NT2/D1 (cell line): ENCODE measurements at regions not wholly inside any gene's neighbourhood (a gene's known extent, or its start where the extent isn't known, plus 50 kb on each side); places are given as distances from the start of the nearest gene placed in this dataset.

Source experiments
- DNase-seq: peaks from one replicate; pipeline ENCODE4 v3.0.0-alpha.2; 2011; ENCODE audit warnings: low read depth, low spot score
- H3K27me3 ChIP-seq: 2 replicates; pipeline ENCODE4 v1.6.0; 2011; ENCODE audit warnings: mild to moderate bottlenecking; ENCODE audit not compliant: insufficient read length, insufficient read depth
- H3K36me3 ChIP-seq: 2 replicates; pipeline ENCODE4 v1.6.1; 2011; ENCODE audit warnings: mild to moderate bottlenecking, low read length, mixed read lengths; ENCODE audit not compliant: insufficient read depth, insufficient read length
- H3K4me1 ChIP-seq: 2 replicates; pipeline ENCODE4 v1.5.1; 2011; ENCODE audit not compliant: insufficient read depth, insufficient read length
- H3K4me3 ChIP-seq: 2 replicates; pipeline ENCODE4 v1.5.1; 2011; ENCODE audit warnings: low read depth; ENCODE audit not compliant: insufficient read length
- H3K9ac ChIP-seq: 2 replicates; pipeline ENCODE4 v1.6.0; 2011; ENCODE audit warnings: low read depth; ENCODE audit not compliant: insufficient read length
- H3K9me3 ChIP-seq: 2 replicates; pipeline ENCODE4 v1.5.1; 2011; ENCODE audit warnings: mild to moderate bottlenecking, low read length; ENCODE audit not compliant: insufficient read depth
- SUZ12 ChIP-seq: IDR thresholded peaks from 2 replicates; pipeline ENCODE4 v1.6.1; 2011; ENCODE audit not compliant: insufficient read length, insufficient read depth; ENCODE audit errors: extremely low read depth
- YY1 ChIP-seq: IDR thresholded peaks from 2 replicates; pipeline ENCODE4 v1.6.1; 2011; ENCODE audit not compliant: insufficient read length, insufficient read depth
- ZNF274 ChIP-seq: IDR thresholded peaks from 2 replicates; pipeline ENCODE4 v1.6.1; 2011; ENCODE audit warnings: mild to moderate bottlenecking, low read depth, low read length

DNA sequence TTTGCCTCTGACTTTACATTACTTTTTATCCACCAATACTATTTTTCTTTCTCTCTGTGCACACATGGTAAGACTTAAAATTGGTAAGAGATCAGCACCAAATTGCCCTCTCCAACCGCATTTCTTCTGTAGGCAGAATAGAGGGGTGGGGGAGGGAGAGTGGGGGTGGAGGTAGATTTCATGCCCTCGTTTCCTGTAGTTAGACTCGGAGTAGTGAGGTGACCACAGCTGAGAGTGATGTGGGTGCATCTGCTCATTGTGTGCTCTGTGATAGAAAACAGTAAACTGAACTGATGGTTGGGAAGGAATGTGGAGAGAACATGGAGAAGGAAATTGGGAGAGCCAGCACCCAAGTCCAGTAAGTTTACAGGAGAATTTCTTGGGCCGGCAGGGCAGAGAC is 498.3 kb downstream of the IRX1 start:
- H3K9ac ChIP-seq, result no peak overlapping the region
- H3K9me3 ChIP-seq, result no peaks in the 10 kb centered on the region
- H3K27me3 ChIP-seq, result no peaks in the 10 kb centered on the region
- TF ChIP-seq YY1 (no peak), ZNF274 (no peak), SUZ12 (no peak)
- H3K4me3 ChIP-seq, result no peak overlapping the region
- no peaks in the 10 kb centered on the region for H3K36me3 ChIP-seq
- DNase-seq, result no peak
- H3K4me1 ChIP-seq, result no peaks in the 10 kb centered on the region

DNA sequence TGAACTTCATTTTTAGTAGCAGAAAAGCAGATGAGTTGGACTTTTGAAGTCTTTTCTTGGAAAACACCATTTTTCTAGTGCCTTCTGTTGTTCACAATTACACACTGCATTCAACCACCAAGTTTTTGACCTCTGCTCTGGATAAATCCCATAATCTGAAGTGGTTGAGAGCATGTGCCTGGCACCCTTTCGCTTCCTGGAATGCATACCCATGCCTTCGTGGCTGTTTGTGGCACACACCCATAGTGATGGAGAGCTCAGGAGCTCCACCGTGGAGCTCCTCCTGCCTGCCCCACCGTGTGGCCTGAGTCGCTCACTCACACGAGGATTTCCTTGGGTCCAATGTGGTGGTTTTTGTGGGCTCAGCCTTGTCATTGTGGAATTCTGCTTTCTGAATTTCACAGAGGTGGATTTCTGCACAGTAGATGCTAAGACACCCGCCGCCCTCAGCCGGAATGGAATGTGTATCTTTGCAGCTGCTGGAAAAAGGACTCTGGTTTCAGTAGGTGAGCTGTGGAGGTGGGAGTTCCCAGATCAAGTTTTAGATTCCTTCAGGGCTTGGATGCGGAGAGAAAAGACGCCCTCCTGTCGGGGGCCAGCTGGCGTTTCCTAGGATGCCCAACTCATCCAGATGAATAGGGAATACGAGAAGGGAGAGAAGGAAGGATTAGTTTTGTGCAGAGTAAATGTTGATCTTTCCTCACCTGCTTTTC is 500.4 kb downstream of the IRX1 start:
- Histone ChIP-seq H3K4me3 (no peak overlapping the region), H3K27me3 (no peaks in the 10 kb centered on the region), H3K9me3 (no peaks in the 10 kb centered on the region), H3K36me3 (no peaks in the 10 kb centered on the region), H3K4me1 (no peaks in the 10 kb centered on the region), H3K9ac (no peak overlapping the region)
- DNase-seq, result no peak
- TF ChIP-seq YY1, result no peak
- TF ChIP-seq ZNF274, result no peak
- no peak for TF ChIP-seq SUZ12

DNA sequence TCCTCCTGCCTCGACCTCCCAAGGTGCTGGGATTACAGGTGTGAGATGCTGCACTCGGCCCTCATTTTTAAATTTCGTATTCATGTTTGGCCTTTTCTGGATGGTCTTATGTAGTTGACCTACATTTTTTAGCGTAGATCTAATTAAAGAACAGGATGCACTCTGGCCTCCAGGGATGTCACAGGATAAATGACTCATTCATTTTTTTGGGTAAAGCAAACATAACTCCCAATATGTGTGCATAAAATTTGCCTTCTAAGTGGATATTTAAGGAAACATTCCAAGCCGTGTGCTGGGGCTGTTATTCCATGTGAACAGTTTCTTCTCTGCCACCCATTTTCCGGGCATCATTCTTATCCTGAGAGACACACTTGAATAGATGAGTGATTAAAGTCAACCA is 501.6 kb downstream of the IRX1 start:
- Histone ChIP-seq H3K27me3 (no peaks in the 10 kb centered on the region), H3K36me3 (no peaks in the 10 kb centered on the region), H3K4me1 (no peaks in the 10 kb centered on the region), H3K4me3 (no peak overlapping the region), H3K9ac (no peak overlapping the region), H3K9me3 (no peaks in the 10 kb centered on the region)
- no peak for DNase-seq
- TF ChIP-seq YY1 (no peak), ZNF274 (no peak), SUZ12 (no peak)

DNA sequence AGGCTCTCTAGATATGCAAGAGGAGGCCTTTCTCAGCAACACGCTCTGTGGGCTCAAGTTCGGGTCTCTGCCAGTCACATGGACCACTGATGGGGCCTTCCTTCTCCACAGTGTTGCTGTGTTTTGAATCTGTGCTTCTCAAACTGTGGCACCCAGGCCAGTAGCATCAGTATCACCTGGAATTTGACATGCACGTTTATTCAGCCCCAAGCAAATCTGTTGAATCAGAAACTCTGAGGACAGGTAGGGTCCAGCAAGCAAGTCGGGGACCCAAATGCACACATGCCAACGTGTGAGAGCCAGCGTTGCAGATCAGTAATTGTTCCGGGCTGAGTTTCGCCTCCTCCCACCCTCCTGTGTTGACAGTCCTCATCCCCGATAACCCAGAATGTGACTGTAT is 502.6 kb downstream of the IRX1 start:
- no peaks in the 10 kb centered on the region for H3K9me3 ChIP-seq
- no peaks in the 10 kb centered on the region for H3K4me1 ChIP-seq
- no peak for DNase-seq
- no peak overlapping the region for H3K4me3 ChIP-seq
- H3K27me3 ChIP-seq, result no peaks in the 10 kb centered on the region
- TF ChIP-seq SUZ12, result no peak
- TF ChIP-seq YY1, result no peak
- no peak for TF ChIP-seq ZNF274
- no peaks in the 10 kb centered on the region for H3K36me3 ChIP-seq
- no peak overlapping the region for H3K9ac ChIP-seq

DNA sequence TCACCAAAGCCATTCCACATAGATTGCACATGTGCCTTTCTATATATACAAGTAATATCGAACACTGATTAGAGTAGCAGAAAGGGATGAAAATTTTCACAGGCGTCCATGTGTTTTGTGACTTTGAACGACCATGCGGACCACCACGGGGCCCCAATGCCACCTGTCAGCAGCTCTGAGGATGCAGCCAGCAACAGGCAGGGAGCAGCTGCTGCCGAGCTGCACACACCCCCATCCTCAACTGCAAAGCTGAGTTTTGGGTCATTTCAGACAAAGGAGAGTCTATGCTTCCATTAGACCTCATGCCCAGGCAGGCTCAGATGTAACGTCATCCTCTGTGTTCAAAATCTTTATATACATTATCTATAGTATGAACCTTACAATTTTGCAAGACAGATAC is 503.8 kb downstream of the IRX1 start:
- Histone ChIP-seq H3K9ac (no peak overlapping the region), H3K4me1 (no peaks in the 10 kb centered on the region), H3K4me3 (no peak overlapping the region), H3K27me3 (no peaks in the 10 kb centered on the region), H3K9me3 (no peaks in the 10 kb centered on the region), H3K36me3 (no peaks in the 10 kb centered on the region)
- no peak for DNase-seq
- TF ChIP-seq YY1 (no peak), ZNF274 (no peak), SUZ12 (no peak)

DNA sequence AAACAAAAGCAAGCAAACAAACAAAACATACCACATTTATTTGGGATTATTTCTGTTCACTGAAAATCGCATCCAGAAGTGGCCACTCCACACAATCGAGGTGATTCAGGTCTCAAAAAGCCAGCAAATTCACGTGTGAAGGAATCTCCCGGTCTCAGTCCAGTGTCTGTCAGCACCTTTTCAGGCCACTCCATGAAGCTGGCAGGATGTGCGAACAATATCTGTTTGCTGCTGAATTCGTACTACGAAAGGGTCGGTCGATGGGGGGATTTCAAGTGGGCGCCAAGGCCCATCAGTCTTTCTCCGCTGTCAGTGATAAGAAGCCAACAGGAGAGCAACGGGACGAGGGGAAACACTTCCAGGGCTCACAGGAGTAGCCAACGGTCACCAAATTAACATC is 505.1 kb downstream of the IRX1 start:
- no peaks in the 10 kb centered on the region for H3K36me3 ChIP-seq
- H3K9ac ChIP-seq, result no peak overlapping the region
- TF ChIP-seq YY1 (no peak), ZNF274 (no peak), SUZ12 (no peak)
- no peak overlapping the region for H3K4me3 ChIP-seq
- no peak for DNase-seq
- no peaks in the 10 kb centered on the region for H3K4me1 ChIP-seq
- no peaks in the 10 kb centered on the region for H3K27me3 ChIP-seq
- no peaks in the 10 kb centered on the region for H3K9me3 ChIP-seq

DNA sequence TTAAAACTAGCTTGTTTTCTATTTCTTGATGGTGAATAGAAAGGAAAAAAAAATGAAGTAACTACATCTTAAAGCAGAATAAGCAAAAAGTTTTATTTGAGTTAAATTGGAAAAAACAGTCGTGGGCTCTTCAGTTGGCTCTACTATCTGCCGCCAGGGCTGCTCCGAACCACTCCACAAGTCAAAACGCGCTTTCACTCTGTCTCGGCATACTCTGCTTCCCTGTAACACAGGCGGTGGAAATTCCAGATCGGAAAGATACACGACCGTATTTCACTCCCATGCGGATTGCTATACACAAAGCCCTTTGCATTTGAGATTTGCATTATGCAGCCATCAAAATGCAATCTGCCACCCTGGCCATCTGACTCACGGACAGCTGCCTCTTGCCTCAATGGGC is 505.6 kb downstream of the IRX1 start:
- Histone ChIP-seq H3K27me3 (no peaks in the 10 kb centered on the region), H3K9me3 (no peaks in the 10 kb centered on the region), H3K4me3 (no peak overlapping the region), H3K36me3 (no peaks in the 10 kb centered on the region), H3K9ac (no peak overlapping the region), H3K4me1 (no peaks in the 10 kb centered on the region)
- no peak for TF ChIP-seq ZNF274
- TF ChIP-seq SUZ12, result no peak
- no peak for TF ChIP-seq YY1
- no peak for DNase-seq

DNA sequence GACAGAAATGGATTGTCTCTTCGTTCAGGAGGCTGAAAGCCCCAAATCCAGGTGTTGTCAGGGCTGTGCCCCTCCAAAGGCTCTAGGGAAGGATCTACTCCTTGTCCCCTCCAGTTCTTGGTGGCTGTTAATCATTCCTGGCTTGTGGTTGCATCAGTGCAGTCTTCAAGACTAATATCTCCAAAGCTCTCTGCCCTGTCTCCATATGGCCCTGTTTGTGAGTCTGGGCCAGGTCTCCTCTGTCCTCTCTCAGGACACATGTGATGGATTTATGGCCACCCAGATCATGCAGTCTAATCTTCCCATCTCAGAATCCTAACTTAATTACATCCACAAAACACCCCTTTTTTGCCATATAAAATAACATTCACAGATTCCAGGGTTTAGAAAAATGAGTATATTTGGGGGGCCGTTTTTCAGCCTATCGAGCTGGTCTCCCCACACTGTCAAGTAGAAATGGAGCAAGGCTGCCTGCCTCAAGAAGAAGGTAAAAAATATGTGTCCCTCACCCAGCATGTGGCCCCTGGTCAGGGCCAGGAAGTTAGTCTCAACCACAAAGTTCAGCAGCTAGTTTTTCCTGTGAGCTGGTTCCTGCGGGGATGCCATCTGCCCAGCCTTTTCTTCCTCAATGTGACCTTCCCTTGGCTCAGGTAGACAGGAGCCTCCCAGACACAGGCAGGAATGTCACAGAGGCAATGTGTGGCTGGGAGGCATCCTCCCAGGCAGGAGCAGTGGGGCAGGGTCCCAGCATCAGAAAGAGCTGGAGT is 509.4 kb downstream of the IRX1 start:
- Histone ChIP-seq H3K9ac (no peak overlapping the region), H3K36me3 (no peaks in the 10 kb centered on the region), H3K9me3 (no peaks in the 10 kb centered on the region), H3K27me3 (no peaks in the 10 kb centered on the region), H3K4me3 (no peak overlapping the region), H3K4me1 (no peaks in the 10 kb centered on the region)
- no peak for DNase-seq
- TF ChIP-seq SUZ12 (no peak), YY1 (no peak)
